Keratinocyte (primary cell): ENCODE measurements at regions not wholly inside any gene's neighbourhood (a gene's known extent, or its start where the extent isn't known, plus 50 kb on each side); places are given as distances from the start of the nearest gene placed in this dataset.

ENCODE experiments used
- EZH2 ChIP-seq: IDR thresholded peaks from one replicate; pipeline ENCODE4 v1.6.1; 2012; ENCODE audit warnings: inconsistent platforms, mild to moderate bottlenecking, low read length, moderate library complexity
- TF ChIP-seq, protein P1 (sequence below), 3 experiments: IDR thresholded peaks in 1 of 3; conservative IDR thresholded peaks in 1 of 3; optimal IDR thresholded peaks in 1 of 3; 2 replicates in 2 of 3; 3 replicates in 1 of 3; pipeline versions ENCODE3 to v1.5.1; 2011; ENCODE audit warnings: low read length in 3 of 3, mild to moderate bottlenecking in 3 of 3, moderate library complexity in 2 of 3, control low read depth in 1 of 3, inconsistent platforms in 1 of 3; ENCODE audit not compliant: insufficient read depth in 2 of 3; ENCODE audit errors: extremely low read depth in 1 of 3

GRCh38 chr13:81425286-81425685 is 1084.4 kb upstream of the SPRY2 start:
- TF ChIP-seq, protein P1, sequence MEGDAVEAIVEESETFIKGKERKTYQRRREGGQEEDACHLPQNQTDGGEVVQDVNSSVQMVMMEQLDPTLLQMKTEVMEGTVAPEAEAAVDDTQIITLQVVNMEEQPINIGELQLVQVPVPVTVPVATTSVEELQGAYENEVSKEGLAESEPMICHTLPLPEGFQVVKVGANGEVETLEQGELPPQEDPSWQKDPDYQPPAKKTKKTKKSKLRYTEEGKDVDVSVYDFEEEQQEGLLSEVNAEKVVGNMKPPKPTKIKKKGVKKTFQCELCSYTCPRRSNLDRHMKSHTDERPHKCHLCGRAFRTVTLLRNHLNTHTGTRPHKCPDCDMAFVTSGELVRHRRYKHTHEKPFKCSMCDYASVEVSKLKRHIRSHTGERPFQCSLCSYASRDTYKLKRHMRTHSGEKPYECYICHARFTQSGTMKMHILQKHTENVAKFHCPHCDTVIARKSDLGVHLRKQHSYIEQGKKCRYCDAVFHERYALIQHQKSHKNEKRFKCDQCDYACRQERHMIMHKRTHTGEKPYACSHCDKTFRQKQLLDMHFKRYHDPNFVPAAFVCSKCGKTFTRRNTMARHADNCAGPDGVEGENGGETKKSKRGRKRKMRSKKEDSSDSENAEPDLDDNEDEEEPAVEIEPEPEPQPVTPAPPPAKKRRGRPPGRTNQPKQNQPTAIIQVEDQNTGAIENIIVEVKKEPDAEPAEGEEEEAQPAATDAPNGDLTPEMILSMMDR (optimal IDR thresholded peaks at IDR 0.05 in 1 of 3, IDR thresholded peaks at IDR 0.05 in 1 of 3, conservative IDR thresholded peaks at IDR 0.05 in 1 of 3; ENCODE audit: extremely low read depth in 1 of 3, insufficient read depth in 2 of 3, low read length in 3 of 3), result no peak
- TF ChIP-seq EZH2, result no peak
